NCI-H748 treated with DMSO at 0.1 percent for 48 hours (cell line): ENCODE measurements at regions not wholly inside any gene's neighbourhood (a gene's known extent, or its start where the extent isn't known, plus 50 kb on each side); places are given as distances from the start of the nearest gene placed in this dataset.
A peak's percentile ranks its signal among the peaks of the same experiment; 100 is the strongest.
"Not testable (repeated sequence)": the region's sequence is repeated elsewhere in the genome, so short reads cannot be mapped to it uniquely, and the experiment has no call there.

ENCODE experiments used
- DNase-seq: peaks from one replicate; lab custom pipeline; 2025; lab: John Stamatoyannopoulos, UW

- DNase-seq = no peak
Measured at GRCh38 chr6:9186148-9186547, 750.8 kb upstream of the SLC35B3 start.

GRCh38 chr6:9178071-9178470 lies 742.7 kb upstream of the SLC35B3 start:
- DNase-seq = no peak

GRCh38 chr6:9173229-9173628 lies 737.9 kb upstream of the SLC35B3 start:
- no peak for DNase-seq

DNA sequence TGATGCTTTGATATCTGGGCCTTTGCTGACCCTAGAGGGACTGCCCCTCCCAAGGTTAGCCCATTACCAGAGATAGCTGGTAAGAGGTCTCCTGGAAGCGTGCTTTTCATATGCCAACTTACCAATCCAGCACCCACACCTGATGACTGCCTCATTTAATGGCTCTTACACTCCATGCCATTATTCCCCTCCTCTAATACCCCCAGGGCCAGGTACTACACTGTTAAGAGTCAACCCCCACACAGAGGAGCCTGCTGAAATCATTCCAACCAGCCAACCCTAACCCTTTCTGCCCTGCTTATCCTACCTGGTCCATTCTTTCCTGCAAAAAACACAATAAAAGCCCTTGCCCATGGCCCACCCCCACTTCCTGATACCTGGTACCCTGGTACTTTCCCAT lies 736.8 kb upstream of the SLC35B3 start:
- DNase-seq = no peak

DNA sequence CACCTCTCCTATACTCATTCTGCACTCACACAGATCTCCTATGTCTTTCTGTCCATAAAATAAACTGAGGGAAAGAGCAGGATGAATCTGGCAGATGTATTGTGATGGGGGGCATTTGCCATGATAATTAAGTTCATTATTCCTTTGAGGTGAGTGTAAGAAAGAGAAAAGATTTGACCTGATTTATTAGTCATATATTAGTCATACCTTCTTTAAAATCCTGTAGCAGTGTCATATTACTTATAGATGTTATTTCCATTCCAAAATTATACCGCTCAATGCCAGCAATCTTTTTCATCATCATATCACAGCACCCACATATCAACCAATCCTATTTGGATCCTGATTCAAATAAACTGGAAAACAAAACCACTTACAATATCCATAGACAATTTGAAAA lies 733.3 kb upstream of the SLC35B3 start:
- DNase-seq = no peak

DNA sequence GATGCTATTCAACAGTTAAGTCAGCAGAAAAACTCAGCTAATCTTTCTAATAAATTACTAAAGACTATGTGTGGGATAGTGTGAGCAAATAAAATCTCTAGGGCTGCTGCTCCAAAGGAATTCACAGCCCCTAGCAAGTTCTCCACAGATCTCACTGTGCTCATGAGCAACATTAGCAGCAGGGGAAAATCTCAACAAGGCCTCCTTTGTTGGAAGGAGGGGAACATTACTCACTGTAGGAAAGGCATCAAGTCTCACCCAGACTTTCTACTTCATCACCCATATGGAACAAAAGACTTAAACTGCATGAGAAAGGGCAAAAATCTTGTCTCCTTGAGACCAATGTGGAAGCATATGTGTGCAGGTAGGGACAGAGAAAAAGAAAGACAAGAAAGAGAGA lies 726.4 kb upstream of the SLC35B3 start:
- no peak for DNase-seq

DNA sequence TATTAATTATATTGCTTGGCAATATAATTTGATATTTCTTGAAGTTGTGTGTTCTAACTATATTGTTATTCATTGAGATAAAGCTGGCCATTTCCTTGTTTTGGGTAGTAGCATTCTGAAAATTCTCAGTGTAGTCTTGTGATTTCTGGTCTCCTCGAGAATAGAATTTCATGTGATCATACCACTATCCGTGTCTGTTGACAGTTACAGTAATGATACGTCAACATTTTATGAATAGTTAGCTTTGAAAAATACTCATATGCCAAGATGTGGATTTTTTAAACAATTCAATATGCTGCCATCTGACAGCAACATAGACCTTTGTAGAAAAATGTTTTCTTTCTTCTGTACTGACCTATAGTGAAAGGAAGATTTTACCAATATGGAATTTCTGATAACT lies 723.7 kb upstream of the SLC35B3 start:
- DNase-seq = no peak

- DNase-seq = no peak
Measured at GRCh38 chr6:9155836-9156235, 720.5 kb upstream of the SLC35B3 start.

DNA sequence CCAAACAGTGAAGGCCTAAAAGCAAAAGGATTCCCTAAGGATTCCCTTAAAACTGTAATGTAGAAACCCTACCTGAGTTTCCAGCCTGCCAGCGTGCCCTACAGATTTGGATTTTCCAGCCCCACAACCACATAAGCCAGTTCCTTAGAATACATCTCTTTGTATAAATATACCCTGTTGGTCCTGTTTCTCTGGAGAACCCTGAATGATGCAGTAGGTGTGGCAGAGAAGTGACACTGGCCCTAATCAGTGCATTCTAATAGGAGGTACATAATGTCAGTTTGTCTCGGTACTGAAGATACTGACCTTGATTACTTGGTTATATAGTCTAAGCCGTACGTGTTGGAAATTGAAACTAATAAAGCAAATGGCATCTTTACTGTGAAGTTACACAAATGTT lies 707.8 kb upstream of the SLC35B3 start:
- no peak for DNase-seq

DNA sequence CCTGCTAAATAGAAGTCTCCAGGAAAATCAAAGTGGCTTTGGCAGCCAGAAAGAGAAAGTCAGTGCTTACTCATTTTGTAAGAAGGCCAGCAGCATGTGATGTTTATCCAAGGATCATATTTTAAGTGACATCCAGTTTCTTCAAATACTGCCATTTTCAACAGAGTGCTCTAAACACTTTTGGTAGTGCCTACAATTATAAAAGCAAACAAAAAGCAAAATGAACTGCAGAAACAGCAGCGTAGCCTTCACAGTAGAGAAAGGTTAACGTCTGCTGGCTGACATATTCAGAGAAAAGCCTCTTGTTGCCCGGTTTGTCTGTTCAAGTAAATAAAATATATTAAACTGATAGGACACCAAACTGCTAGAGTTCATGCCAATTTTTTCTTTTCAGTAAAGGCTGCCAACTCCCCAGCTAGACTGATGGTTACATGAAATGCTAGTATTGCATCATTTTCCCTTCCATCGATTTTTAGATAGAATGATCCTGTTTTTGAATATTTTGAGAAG lies 705.7 kb upstream of the SLC35B3 start:
- DNase-seq = peak; percentile 95

- peak; percentile 85 for DNase-seq
Measured at GRCh38 chr6:9140172-9140571, 704.8 kb upstream of the SLC35B3 start.

DNA sequence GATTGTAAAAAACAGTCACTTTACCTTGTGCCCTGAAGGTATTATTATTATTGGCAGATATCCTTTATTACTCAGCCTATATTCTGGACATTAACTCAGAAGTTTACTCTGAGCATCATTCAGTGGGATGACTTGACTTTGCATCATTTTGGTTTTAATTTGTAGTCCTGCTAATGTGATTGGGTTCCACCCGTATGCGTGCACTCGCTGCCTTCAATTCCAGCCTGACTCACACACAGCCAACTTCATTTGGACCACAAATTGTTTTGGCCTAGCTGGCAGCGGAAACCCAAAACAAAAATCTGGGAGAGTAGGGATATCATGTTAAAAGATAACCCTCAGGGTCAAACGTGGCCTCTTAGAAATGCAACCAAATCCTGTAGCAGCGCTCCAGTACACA lies 704.4 kb upstream of the SLC35B3 start:
- DNase-seq = no peak

DNA sequence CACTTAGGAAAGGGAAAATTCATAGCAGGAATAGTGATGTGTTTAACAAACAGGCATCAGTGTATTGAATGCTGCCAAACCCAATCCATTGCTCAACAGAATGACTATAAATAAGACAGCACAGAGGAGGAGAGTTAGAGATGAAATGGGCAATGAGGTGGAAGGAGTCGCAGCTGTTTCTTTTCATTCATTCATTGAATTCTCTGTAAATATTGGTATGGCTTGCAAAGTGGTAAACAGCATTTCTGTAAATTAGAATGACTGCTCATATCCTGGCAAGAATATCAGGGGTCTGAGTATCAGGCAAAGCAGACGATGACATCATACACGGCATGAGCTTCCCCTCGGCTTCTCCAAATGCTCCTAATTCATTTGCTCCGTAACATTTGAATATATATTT lies 703.6 kb upstream of the SLC35B3 start:
- no peak for DNase-seq

DNA sequence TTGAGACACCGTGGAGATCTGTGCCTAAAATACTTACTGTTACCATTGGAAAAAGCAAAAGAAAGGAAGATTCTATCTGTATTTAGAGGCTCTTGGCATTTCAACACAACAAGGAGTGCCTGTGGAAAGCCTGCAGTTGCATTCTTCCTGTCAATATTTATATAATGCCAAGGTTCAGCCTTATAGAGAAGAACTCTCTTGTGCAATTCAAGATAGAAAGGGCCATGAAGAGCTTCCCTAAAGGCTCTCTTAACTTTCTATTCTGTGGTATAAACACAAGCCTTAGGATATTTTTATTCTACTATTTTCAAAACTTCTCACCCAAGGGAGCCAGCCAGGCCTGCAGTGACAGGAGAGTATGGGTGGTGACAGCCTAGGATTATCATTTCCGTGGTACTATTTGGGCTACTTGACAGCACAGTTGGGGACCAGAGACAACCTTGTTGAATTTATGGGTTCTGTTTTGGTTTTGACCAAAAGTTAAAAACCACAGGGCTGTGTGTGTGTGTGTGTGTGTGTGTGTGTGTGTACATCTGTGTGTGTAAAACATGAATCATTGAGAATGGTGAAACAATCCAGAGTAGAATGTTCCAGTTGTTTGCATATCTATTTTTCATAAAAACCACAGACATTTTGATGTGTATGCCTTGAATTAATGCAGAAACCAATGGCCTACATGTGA lies 700.9 kb upstream of the SLC35B3 start:
- DNase-seq = no peak

- DNase-seq = peak; percentile 82
Measured at GRCh38 chr6:9131616-9132015, 696.3 kb upstream of the SLC35B3 start.

DNA sequence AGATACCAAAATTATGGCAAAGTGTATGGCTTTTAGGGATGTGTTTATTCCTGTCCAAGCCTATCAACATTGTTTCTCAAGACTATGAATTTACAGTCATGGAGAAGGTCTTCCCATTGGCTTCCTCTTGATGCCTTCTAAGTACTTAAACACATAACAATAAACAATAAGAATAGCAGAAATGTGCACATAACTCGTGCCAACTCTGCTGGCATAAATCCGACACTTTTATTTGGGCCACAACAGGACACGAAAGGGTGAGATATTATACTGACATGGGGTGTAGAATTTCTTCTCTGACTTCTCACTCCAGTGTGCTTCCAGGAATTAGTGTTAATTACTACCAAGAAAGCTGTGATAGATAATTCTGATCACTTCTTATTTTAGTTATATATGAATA lies 695.9 kb upstream of the SLC35B3 start:
- DNase-seq = no peak

GRCh38 chr6:9128970-9129369 lies 693.6 kb upstream of the SLC35B3 start:
- DNase-seq = no peak

- peak; percentile 22 for DNase-seq
Measured at GRCh38 chr6:9126878-9127560, 691.7 kb upstream of the SLC35B3 start.

GRCh38 chr6:9126034-9126433 lies 690.7 kb upstream of the SLC35B3 start:
- DNase-seq = not testable (repeated sequence)

DNA sequence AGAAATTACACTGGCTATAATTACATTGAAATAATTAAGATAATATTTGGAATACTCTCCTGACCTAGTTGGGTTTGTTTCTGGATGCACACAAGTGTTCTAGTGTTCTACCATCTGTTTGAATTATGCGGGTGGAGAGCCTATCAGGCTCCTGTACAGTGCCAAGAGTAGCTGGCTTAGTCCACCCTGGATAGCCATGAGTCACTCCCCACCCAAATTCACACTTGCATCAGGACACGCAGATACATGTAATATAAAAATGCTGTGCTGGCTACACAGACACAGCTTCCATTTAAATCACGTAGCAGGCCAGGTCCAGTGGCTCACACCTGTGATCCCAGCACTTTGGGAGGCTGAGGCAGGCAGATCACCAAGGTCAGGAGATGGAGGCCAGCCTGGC lies 686.2 kb upstream of the SLC35B3 start:
- no peak for DNase-seq

GRCh38 chr6:9116026-9116425 lies 680.7 kb upstream of the SLC35B3 start:
- no peak for DNase-seq

DNA sequence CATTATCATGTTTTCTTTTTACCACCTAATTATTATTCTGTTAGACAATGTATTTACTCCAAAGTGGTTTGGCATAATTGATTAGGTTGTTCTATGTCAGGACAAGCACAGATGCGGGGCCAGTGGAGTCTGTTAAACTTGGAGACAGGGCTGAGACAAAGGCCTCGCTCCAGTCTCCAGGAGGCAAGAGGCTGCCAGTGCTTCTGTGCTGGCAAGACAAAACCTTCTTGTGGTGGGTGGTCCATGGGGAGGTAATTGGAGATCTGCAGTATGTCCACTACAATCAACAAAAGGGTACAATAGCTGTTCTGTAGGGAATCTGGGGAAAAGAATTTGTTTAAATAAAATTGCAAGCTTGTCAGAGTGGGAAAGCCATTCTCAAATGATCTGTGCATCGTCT lies 677.2 kb upstream of the SLC35B3 start:
- no peak for DNase-seq

GRCh38 chr6:9103876-9104521 lies 668.7 kb upstream of the SLC35B3 start:
- no peak for DNase-seq
